HG03175 (cell line): ENCODE measurements at regions not wholly inside any gene's neighbourhood (a gene's known extent, or its start where the extent isn't known, plus 50 kb on each side); places are given as distances from the start of the nearest gene placed in this dataset.

Source experiments
- ATAC-seq: cut with Tn5 transposase; IDR thresholded peaks from one replicate; pipeline ENCODE4 v1.9.1; 2021; ENCODE audit warnings: mild to moderate bottlenecking, moderate library complexity; ENCODE audit not compliant: unreplicated experiment

DNA sequence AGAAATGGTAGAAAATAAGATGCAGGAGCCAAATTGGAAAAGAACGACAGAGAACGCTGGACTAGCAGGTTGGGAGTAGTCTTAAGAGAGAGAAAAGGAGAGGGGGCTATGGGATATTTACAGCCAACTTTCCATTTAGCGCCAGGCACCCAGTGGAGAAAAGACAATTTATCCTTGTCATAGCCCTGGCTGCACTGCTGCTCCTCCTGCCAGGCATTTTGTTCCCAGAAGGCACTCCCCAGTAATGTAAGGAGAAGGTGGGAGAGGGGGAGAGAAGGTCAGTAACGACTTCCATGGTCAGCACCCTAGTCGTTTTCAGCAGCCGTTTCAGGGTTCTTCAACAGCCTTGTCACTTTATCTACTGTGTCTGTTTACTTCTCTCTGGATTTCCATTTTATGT, 159.0 kb downstream of the TRMT11 start:
- ATAC-seq, result no peak

DNA sequence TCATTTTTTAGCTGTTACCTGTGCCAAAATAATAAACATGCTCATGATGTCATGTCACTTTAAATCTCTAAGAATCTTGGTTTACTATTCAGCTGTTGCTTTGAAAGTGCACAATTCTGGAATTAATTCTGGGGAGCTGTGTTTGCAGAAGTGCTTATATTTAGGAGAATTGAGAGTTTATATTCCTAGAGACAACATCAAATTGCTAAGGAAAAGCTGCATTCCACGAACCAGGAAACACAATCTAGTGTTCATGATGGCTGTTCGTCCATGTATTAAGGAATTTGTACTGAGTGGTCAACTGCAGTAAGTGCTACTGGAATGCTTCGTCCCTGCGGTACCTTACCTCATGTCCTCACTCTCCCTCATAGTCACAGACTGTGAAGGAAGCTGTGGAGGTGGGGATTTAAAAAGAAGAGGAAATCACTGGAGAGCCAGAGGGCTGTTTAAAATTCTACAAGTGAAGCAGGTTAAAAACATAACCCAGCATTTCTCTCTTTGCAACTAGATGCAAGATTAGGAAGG, 161.0 kb downstream of the TRMT11 start:
- no peak for ATAC-seq

DNA sequence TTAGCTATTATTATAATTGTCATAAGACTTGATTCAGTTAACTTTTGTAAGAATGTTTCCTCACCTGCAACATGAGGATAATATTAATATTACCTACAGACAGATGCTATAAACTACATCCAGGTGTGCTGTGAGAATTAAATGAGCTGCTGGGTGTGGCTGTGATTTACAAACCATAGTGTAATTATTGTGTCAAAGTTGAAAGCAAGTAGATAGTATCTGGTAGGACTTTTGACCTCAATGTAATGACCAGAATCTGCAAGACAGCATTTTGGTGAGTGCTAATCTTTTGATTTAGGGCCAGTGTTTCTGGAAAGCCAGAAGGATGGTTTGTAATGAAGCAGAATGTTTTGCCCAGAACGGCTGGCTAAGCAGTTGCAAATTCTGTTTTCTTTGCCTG, 162.5 kb downstream of the TRMT11 start:
- ATAC-seq, result no peak

DNA sequence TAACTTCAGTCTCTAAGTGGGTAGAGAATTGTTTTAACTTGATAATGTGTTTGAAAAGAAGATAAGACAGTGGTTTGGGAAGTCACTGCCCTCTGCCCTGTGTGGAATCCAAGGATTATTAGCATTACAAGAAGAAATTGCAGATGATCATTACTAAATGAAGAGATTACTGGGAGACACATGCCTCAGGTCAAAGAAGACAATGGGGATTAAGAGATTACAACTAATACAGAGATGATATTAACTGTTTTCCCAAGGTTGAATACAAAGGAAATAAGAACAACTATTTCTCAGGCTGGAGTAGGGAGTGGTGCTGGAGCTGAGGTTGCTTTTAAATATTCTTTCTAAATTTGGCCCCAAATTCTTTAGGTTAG, 166.0 kb downstream of the TRMT11 start:
- no peak for ATAC-seq

DNA sequence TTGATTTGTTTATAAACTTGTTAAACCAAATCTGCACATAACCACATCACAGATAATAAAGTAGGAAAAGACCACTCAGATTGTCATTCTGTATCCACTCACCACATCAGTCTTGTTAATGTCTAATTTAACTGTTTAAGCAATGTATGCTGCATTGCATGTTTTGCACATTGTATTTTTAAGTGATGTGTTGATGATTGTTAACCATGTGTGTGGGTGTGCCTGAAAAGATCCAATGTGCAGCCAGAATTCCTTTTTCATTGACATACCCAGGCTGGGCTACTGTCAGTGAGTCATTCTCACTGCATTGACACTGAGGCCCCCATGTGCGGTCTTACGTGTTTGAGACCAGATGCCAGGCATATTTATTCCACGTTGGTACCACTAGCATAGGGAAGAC, 167.3 kb downstream of the TRMT11 start:
- no peak for ATAC-seq

DNA sequence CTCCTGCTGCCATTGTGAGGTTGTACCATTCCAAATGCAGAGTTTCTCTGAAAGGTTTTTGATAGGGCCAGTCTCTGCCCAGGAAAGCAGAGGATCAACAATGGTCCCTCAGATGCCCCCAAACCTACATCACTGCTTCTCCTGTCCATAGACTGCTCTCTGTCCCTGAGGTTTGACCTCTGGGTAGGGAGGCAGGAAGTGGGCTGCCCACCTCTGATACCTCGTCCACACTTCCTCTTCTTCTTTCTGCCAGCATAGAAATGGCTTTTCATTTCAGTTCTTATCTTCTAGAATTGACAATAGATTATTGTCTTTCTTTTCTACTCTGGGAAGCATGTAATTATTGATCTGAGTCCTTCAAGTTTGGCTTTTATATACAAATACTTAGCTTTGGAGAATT, 170.6 kb downstream of the TRMT11 start:
- peak; percentile 92 for ATAC-seq

DNA sequence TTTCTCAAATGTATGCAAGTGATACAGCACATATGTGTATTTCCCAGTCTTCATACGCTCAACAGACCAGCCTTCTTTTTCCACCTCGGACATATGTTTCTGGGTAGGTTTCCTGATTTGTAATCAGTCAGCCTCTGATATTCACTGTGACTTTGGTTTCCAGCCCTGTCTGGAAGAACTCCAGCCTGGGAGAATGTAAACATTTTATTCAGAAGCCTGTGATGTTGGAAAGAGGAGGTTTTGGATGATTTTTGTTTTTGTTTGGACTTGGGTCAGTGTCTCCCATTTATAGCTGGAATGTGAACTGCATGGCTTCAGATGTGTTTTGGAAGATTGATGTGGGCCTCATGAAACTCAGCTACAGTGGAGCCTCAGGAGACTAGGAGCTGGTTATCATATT, 172.2 kb upstream of the CENPW start:
- no peak for ATAC-seq

DNA sequence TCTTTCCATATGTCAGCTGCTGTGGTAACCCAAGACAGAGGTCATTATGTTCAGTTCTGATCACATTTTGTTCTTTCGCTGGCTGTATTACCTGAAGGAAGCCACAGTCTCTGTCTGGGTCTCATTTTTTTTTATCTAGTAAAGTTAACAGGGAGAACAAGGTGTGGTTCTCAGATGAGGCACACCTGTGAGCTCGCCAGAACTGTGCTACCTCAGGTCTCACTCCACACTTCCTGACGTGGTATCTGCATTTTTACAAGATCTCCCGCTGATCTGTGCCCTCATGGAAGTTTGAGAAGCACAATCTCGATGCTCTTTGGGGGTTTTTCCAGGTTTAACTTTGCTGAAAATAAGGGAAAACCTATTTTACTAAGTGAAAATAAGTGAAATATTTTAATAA, 169.5 kb upstream of the CENPW start:
- ATAC-seq, result no peak

DNA sequence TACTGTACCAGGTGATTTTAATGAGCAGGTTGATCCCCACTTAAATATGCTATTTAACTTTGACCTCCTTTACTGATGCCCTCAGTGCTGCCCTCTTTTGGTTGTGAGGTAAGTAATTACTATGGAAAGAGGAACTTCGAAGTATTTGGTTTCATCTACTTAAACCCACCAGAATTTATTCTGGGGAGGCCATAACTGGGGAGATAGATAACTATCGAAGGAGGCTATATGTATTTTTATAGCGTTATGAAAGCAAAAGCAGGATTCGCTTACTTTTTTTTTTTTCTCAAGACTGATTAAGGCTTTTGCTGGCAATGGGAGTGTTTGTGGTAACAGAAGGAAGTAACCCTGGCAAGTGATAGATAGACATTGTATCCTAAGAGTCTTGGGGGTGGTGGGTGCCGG, 168.9 kb upstream of the CENPW start:
- peak; percentile 88 for ATAC-seq

DNA sequence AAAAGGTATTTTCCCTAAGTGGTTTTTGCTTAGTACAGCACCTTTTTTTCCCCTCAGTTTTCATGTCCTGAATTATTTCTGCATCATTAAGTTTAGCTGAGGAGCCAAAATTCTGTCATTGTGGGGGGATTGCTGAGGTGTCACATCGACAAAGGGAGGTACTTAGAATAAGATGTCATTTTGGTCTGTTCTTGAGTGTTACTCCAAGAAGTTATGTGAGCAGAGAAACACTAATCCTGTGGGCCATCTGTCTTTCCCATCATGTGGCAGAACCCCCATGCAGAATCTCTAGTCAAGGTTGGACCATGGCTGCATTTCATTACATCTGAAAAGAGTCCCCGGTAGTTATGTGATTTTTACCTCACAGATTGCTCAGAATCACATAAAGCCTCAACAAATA, 167.8 kb upstream of the CENPW start:
- no peak for ATAC-seq

DNA sequence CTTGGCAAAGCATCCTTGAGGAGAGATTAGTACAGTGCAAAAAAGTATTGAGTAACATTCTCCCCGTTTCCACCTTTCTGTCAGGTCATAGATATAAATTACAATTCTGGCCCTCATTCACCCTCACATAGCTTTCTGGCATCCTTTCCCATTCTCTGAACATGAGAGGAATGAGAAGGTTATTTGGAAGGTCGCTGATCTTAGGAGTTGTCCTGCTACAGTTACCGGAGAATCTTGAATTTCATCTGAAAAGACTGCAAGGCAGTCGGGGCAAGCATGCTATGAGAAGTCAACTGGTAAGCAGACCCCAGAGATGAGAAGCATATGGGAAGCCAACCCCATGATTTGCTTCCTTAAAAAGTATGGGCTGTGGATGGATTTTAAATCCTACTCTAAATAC, 166.7 kb upstream of the CENPW start:
- no peak for ATAC-seq

DNA sequence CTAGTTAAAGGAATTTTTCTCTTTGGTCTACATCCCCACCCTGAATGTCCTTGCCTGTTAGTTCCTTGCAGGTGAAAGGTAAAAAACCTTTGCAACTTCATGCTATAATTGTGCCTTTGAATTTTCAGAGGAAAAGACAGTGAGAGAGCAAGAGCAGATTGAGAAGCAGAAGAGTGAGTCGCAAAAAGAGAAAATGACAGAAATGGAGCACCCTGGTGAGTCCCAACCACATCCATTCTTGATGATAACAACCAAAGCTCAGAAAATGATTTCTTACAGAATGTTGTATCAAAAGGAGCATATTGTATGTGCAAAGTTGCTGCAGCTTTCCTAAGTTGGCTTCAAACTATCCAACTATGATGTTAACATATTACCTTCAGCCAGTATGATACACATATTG, 165.2 kb upstream of the CENPW start:
- ATAC-seq, result no peak

DNA sequence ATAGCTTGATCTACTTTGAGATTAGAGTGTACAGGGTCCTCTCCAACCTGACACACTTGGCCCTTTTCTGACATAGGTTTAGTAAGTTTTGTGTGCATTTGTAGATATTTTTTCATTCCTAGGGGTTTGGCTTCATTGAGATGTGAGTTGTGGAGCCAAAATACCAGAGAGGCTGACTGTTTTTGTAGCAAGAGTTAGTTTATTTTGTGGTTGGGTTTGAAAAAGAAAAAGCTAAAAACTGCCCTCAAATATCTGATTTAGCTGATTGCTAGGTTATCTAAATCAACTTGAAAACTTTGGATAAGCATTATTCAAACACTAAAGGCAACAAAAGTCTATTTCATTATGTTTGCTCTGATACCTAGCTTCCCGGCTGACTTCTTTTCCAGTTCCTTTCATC, 164.7 kb upstream of the CENPW start:
- ATAC-seq, result no peak

DNA sequence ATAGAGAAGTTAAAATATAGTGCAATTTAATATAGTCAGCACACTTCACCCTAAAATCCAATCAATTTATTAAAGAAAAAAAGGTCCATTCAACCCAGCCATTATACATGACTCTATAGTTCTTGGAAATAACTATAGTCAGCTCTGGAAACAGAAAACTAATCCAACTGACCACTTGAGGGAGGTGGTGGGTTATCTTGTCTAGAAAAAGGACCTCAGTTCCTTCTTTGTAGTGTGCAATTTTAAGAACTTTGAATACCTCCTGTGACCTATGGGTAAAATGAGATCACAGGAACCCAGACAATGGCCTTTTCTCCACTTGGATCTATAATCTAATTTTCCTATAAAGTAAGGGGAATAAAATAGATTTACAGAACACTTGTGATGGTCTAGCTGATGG, 163.6 kb upstream of the CENPW start:
- peak; percentile 42 for ATAC-seq

DNA sequence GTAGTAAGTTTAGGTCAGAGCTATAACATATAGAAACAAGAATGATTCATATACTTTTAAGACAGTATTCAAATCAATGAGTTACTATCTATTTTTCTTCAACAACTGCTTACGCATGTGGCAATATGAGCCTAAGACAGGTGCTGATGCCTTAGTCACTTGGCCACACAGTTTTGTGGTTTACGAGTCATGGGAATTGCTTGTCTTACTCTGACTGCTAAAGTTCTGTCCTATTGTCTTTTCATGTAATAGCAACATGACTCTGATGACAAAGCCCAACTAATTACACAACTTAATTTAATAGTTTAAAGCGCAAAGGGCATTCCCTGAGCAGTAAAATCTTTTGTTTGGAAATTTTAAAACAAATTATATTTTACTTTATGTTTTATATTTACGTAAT, 159.3 kb upstream of the CENPW start:
- ATAC-seq, result no peak

DNA sequence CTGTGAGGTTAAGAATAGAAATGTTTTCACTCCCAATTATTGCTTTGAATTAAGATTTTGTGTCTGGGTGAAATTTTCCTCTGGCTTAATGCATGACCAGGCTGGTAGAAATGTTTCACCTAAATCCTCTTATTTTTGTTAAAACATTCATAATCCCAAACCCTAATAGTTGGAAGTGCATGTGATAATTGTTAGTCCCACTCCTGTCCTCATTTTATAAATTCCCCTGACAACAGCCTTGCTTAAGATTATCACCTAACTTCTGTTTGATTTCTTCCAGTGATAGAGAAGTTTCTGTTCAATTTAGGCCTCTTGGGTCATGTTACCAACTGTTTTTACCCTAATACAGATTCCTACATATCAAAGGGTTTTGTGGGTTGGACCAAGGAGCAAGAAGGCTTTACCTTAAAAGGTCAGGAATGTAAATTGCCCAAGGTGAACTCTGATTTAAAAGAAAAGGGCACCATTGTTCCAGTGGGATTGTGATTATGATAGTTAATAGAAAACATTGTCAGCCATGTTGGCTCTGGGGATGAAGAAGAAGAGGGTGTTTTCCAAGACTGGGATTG, 158.7 kb upstream of the CENPW start:
- ATAC-seq, result no peak

DNA sequence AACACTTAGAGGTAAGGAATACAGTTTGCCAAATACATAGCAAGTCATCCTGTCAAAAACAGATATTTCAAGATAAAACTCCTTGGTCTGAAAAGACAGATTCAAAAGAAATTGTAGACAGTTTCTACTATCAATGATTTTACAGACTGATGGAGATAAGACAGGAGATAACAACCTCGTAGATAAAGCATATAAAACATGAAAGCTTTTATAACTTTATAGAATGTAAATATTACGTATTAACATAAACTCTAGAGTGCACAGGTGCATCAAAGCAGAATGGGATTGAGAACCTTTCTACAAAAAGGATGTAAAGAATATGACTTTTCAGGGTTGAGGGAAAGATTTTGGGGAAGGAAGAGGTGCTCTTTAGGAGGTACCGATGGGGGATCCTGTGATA, 158.0 kb upstream of the CENPW start:
- ATAC-seq, result no peak

DNA sequence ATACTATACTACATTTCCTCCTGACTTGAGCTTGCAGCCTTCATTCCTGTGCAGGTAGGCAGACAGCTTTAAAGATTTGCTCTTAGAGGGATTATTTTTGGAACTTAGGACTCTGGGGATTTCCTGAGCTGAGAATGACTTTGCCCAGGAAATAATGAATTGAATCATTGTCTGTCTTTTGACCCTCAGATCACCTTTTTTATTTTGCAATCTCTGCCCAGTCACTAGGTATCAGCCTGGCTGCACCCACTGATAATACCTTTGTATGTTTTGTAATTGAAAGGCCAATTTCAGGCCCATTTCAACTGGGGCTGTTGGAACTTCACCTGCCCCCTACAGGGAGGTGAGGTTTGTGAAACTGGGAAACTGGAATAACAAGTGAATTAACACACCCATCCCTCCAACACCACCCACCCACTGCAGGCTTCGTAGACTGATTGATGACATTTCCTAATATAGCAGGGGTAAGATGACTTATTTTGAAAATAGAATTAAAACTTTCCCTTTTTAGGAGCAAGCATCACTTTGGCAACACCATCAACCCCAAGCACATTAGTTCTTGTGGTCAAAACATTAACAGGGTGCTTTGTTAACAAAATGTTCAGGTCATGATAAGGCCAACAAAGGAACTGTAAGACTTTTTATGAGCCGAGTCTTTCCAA, 157.1 kb upstream of the CENPW start:
- ATAC-seq, result no peak

DNA sequence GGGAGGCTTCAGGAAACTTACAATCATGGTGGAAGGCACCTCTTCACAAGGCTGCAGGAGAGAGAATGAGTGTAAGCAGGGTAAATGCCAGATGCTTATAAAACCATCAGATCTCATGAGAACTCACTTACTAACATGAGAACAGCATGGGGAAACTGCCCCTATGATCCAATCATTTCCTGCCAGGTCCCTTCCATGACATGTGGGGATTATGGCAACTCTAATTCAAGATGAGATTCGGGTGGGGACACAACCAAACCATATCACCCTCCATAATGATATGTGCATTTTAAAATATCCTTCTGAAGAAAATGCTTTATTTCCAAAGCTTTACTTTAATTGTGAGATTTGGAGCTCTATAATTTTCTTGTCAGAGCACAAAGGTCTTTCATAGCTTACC, 154.1 kb upstream of the CENPW start:
- no peak for ATAC-seq

DNA sequence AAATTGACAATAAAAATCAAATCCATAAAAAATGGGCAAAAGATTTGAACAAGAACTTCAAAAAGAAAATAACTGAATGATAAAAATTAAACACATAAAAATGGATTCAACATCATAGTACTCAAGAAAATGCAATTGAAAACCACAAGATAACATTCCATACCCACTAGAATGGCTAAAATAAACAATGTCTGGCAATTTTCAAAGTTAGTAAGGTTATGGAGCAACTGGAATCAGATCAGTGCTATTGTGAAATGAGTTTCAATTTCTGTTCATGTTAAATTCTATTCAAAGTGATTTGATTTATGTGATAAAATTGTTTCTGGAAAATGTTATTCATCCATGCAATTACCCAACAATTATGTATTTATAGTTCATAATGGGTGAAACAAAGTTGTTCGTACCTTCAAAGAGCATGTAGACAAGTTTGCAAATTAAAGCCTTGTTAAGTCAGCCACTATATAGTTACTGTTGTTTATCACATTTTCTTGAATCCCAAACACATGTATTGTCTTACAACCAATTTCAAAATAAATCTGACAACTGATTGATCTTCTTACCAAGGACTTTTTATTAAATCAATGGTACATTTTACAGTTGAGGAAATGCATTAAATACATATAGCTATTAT, 151.5 kb upstream of the CENPW start:
- no peak for ATAC-seq

DNA sequence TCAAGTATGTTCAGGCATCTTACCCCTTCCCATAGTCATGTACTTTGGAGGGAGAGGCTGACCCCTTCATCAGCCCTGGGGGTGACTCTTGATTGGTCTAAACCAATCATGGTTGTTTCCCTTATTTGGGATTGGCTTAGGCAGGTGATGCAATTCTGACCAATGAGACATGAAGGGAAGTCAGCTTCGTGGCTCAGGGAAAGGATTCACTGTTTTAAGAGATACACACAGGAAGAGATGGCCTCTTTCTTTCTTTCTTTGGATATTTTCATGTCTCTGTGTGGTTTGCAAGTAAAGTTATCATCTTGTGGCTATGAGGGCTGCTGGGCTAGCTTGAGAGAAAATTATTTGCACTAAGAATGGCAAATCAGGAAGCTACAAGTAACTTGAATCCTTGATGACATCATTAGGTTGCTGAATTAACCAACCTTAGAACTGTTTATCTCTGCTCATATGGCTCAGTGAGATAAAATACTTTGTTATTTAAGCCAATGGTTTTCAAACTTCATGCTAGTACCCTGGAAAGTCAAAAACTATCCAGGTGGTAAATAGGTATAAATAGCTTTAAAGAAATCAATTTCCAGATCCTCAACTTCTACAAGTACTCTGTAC, 144.2 kb upstream of the CENPW start:
- ATAC-seq, result no peak

DNA sequence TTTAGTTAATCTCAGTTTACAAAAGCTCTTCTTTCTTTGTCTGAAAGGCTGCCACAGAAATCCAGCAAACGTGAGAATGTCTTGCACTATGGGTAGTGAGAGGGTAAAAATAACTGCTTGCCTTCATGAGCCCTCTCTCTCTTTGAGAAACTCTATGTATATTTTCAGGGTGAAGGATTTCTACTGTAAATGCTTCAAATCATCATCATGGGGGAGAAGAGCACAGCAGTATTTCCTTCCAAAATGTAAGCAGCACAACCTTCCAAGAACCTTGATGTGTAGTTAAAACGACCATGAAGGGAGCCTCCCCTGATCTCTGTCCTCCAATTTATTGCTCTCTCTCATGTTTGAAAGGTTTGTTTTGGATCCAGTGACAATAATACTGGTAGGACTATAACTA, 141.3 kb upstream of the CENPW start:
- ATAC-seq, result no peak
